Lung (tissue), 11 donors: ENCODE measurements at regions not wholly inside any gene's neighbourhood (a gene's known extent, or its start where the extent isn't known, plus 50 kb on each side); places are given as distances from the start of the nearest gene placed in this dataset.

Source experiments
- ATAC-seq: fragments of 200-7000 bp; cut with Tn5 transposase; one replicate; pipeline ENCODE4 v1.9.1; 2020; ENCODE audit warnings: moderate number of reproducible peaks; ENCODE audit not compliant: insufficient read depth, low FRiP score
- DNase-seq, 3 donors: peaks; one replicate each; pipeline ENCODE4 v3.0.0-alpha.2; 2013 to 2017
- H3K27ac ChIP-seq, 2 donors: one replicate each; pipeline ENCODE4 v1.5.1; 2013; ENCODE audit warnings: mild to moderate bottlenecking in 2 of 2, moderate library complexity in 2 of 2, control low read depth in 1 of 2, inconsistent platforms in 1 of 2, low read depth in 1 of 2, low read length in 1 of 2
- H3K27me3 ChIP-seq, 3 donors: one replicate each; pipeline ENCODE4 v1.5.1; 2013; ENCODE audit warnings: low read length in 2 of 3; ENCODE audit not compliant: control insufficient read depth in 3 of 3, insufficient read depth in 3 of 3
- H3K36me3 ChIP-seq, 4 donors: one replicate each; pipeline ENCODE4 v1.5.1; 2013; ENCODE audit warnings: low read length in 4 of 4, mild to moderate bottlenecking in 1 of 4, moderate library complexity in 1 of 4; ENCODE audit not compliant: control insufficient read depth in 4 of 4, insufficient read depth in 4 of 4
- H3K4me1 ChIP-seq, 5 donors: one replicate each; pipeline ENCODE4 v1.5.1; 2013; ENCODE audit warnings: low read length in 5 of 5, mild to moderate bottlenecking in 2 of 5, moderate library complexity in 1 of 5; ENCODE audit not compliant: control insufficient read depth in 5 of 5, insufficient read depth in 5 of 5
- H3K4me3 ChIP-seq: one replicate; pipeline ENCODE4 v1.5.1; 2013; ENCODE audit warnings: mild to moderate bottlenecking, control low read depth, moderate library complexity
- H3K9ac ChIP-seq, 2 donors: one replicate each; pipeline ENCODE4 v1.5.1; 2013; ENCODE audit warnings: low read length in 2 of 2, control low read depth in 1 of 2; ENCODE audit not compliant: insufficient read depth in 1 of 2
- H3K9me3 ChIP-seq, 4 donors: one replicate each; pipeline ENCODE4 v1.5.1; 2013; ENCODE audit warnings: low read length in 3 of 4, mild to moderate bottlenecking in 1 of 4, moderate library complexity in 1 of 4; ENCODE audit not compliant: control insufficient read depth in 4 of 4, insufficient read depth in 3 of 4
- WGBS, 2 donors: extraction: QIAGEN DNeasy Blood & Tissue Kit; methylation state at CpG; one replicate each; pipeline ENCODE4 v1.1.7; 2013; 5-methylcytosine and 5-hydroxymethylcytosine counted together
- TF ChIP-seq, protein P1 (sequence below): IDR thresholded peaks from 2 replicates; pipeline ENCODE4 v1.5.1; 2012; ENCODE audit warnings: mild to moderate bottlenecking; ENCODE audit errors: control extremely low read depth, extremely low read depth
- donor health status: control.
- donor health status: control.
- donor health status: Bipolar disorder and iron deficiency.
- donor health status: healthy.
- donor health status: DM: yes; HTN: yes; CAD: no.

GRCh38 chr4:136329042-136329662 is 1203.1 kb downstream of the PCDH18 start:
- Histone ChIP-seq H3K27me3 (no peaks in the 10 kb centered on the region), H3K36me3 (no peaks in the 10 kb centered on the region), H3K9ac (no peak overlapping the region), H3K4me1 (peaks cover 0 to 2% (median 0%) of the 10 kb centered on the region in 5 donors), H3K27ac (no peak overlapping the region), H3K4me3 (no peak overlapping the region), H3K9me3 (peaks cover 0 to 3% (median 0%) of the 10 kb centered on the region in 4 donors)
- DNase-seq (no peak), ATAC-seq (no peak)
- 83 to 85% methylated on average over 3 of the region's 3 CpGs for WGBS, 2 donors
- TF ChIP-seq, protein P1, sequence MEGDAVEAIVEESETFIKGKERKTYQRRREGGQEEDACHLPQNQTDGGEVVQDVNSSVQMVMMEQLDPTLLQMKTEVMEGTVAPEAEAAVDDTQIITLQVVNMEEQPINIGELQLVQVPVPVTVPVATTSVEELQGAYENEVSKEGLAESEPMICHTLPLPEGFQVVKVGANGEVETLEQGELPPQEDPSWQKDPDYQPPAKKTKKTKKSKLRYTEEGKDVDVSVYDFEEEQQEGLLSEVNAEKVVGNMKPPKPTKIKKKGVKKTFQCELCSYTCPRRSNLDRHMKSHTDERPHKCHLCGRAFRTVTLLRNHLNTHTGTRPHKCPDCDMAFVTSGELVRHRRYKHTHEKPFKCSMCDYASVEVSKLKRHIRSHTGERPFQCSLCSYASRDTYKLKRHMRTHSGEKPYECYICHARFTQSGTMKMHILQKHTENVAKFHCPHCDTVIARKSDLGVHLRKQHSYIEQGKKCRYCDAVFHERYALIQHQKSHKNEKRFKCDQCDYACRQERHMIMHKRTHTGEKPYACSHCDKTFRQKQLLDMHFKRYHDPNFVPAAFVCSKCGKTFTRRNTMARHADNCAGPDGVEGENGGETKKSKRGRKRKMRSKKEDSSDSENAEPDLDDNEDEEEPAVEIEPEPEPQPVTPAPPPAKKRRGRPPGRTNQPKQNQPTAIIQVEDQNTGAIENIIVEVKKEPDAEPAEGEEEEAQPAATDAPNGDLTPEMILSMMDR: no peak

- H3K4me3 ChIP-seq: no peak overlapping the region
- H3K4me1 ChIP-seq: peaks cover 0 to 2% (median 0%) of the 10 kb centered on the region in 5 donors
- peaks cover 0 to 3% (median 0%) of the 10 kb centered on the region in 4 donors for H3K9me3 ChIP-seq
- no peaks in the 10 kb centered on the region for H3K27me3 ChIP-seq
- H3K9ac ChIP-seq: no peak overlapping the region
- DNase-seq (no peak), ATAC-seq (no peak)
- 70 to 86% methylated on average over 5 of the region's 5 CpGs for WGBS, 2 donors
- H3K36me3 ChIP-seq: no peaks in the 10 kb centered on the region
- TF ChIP-seq, protein P1: no peak
- no peak overlapping the region for H3K27ac ChIP-seq
These were observed 1204.2 kb downstream of the PCDH18 start for GRCh38 chr4:136328131-136328530.

GRCh38 chr4:136320465-136320813 is 1211.9 kb downstream of the PCDH18 start:
- Histone ChIP-seq H3K4me3 (no peak overlapping the region), H3K9ac (no peak overlapping the region), H3K4me1 (no peaks in the 10 kb centered on the region), H3K36me3 (no peaks in the 10 kb centered on the region), H3K9me3 (no peaks in the 10 kb centered on the region), H3K27ac (no peak overlapping the region), H3K27me3 (no peaks in the 10 kb centered on the region)
- no peak for ATAC-seq
- 85 to 100% methylated on average over 1 of the region's 1 CpG for WGBS, 2 donors
- TF ChIP-seq, protein P1: no peak
- DNase-seq: no peak

DNA sequence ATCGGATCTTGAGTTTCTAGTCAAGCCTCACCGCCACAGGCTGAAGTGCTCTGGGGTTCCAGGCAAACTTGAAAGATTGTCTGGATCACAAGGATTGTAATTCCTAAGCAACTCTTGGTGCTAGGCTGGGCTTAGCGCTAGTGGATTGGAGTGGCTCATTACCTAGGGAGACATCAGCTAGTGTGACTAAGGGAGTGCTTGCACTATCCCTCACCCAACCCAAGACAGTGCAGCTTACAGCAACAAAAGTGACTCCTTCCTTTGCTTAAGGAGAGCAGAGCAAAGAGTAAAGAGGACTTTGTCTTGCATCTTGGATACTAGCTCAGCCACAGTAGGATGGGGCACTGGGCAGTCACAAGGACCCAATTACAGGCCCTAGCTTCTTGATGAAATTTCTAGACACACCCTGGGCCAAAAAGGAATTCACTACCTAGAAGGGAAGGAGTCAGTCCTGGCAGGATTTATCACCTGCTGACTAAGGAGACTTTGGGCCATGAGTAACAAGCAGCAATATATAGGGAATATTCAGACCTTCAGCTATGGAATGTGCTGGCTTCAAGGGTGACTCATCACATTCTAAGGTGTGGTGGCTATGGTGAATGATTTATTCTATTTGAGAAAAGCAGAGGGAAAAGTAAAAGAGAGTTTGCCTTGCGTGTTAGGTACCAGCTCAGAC is 1212.4 kb downstream of the PCDH18 start:
- DNase-seq (no peak), ATAC-seq (no peak)
- Histone ChIP-seq H3K4me3 (no peak overlapping the region), H3K36me3 (no peaks in the 10 kb centered on the region), H3K9me3 (no peaks in the 10 kb centered on the region), H3K9ac (no peak overlapping the region), H3K27ac (no peak overlapping the region), H3K27me3 (no peaks in the 10 kb centered on the region), H3K4me1 (no peaks in the 10 kb centered on the region)
- WGBS, 2 donors: 94 to 95% methylated on average over 4 of the region's 4 CpGs
- TF ChIP-seq, protein P1: no peak
